T1000 (cell line): ENCODE measurements at regions not wholly inside any gene's neighbourhood (a gene's known extent, or its start where the extent isn't known, plus 50 kb on each side); places are given as distances from the start of the nearest gene placed in this dataset.
"Not testable (repeated sequence)": the region's sequence is repeated elsewhere in the genome, so short reads cannot be mapped to it uniquely, and the experiment has no call there.

Experiments
- DNase-seq: peaks from one replicate; lab custom pipeline; 2025; ENCODE audit warnings: mixed read lengths; lab: John Stamatoyannopoulos, UW

DNA sequence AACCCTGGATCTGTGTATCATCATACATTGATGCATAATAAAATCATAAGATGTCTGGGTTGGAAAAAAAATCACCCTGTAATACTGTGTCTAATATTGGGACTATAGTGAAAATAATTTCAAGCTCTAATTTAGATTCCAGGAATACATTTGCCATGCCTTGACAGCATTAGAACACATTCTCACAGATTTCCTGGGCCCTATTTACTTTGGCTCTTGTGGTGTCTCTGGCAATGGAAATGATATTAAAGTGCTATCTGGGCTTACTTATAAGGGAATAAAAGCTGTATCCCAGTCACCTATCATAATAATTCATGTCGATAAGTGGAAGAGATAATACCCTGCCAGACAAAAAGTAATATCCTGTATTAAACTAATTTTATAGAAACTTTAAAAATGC, 472.0 kb downstream of the ZPLD1 start:
- no peak for DNase-seq

GRCh38 chr3:102909904-102910303, 475.1 kb downstream of the ZPLD1 start:
- no peak for DNase-seq

DNA sequence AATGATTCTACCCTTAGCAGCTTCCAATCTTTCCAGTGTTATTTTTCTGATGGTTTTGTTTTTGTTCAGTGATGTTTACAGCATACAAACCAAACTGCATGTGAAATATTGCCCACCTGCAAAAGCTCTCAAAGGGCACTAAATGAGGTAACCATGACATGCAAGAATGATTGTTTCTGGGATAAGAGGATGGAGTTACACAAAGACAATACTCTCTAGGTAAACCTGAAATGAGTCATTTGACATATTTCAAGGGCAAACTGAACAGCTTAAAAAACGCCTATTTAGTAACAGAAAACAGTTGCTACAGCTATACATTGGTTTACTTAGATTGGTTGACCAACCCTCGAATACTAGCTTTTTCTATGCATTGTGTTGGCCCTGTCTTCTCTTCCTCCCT, 481.7 kb downstream of the ZPLD1 start:
- DNase-seq = no peak

DNA sequence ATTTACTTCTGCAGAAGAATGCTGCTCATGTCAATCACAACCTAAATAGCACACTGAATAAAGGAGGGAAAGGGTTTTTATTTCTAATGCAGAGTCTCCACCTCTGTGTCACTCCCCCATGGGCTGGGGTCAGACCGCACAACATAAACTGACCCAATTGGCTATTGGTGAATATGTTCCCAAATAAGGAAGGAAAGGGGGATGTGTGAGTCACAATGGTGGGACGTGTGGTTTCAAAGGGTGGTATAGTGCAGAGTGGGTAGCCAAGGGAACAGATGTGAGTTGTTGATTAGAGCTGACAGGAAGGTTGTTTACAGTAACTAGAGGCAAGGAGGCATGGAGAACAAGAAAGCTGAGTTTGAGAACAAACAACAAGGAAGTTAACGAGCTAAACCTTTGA, 491.8 kb downstream of the ZPLD1 start:
- no peak for DNase-seq

DNA sequence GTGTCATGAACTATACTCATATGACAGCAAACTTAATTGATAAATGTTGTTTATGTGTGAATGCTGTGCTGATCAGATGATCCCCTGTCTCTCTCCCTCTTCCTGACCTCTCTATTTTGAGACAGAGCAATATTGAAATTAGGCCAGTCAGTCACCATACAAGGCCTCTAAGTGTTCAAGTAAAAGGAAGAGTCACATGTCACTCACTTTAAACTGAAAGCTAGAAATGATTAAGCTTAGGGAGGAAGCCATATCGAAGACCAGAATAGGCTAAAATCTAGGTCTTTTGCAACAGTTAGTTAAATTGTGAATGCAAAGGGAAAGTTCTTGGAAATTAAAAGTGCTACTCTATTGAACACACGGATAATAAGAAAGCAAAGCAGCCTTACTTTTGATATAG, 498.6 kb downstream of the ZPLD1 start:
- no peak for DNase-seq

DNA sequence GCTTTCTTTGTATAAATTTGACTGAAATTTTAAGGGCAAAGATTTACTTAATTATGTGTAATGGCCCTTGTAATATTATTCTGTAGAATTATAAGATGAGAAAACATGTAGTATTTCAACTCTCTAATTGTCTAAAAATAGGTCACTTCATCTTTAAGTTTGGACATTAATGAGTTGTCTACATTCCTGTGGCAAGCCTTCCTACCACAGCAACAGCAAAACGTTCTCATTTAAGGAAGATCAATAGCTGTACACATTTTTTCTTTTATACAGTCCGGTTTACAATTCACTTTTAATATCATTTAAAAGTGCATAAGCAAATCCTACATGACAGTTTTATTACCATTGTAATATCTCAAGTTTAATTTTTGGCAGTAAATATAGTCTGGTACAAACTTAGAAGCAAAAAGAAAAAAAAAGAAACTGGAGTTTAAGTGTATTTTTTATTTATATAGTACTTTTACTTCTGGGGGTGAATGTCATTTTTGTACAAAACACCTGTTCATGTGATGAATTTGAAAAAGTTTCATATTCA, 501.8 kb downstream of the ZPLD1 start:
- DNase-seq = no peak

DNA sequence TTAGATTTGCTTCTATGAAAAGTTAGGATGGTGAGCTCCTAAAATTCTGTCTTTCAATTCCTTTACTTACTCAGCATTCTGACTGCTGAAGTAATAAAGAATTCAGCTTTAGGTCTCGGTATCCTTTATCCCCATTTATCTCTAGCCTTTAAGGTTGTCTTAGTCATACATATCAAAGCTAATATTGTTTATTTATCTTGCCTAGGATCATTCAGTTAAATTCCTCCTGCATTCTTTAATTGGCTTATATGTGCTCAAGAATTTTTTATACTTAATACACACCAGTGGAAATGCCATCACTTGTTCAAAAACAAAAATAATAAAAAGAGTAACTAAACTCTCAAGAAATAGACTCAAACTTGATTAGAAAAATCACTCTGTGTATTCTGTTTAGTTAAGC, 507.0 kb downstream of the ZPLD1 start:
- DNase-seq = no peak

DNA sequence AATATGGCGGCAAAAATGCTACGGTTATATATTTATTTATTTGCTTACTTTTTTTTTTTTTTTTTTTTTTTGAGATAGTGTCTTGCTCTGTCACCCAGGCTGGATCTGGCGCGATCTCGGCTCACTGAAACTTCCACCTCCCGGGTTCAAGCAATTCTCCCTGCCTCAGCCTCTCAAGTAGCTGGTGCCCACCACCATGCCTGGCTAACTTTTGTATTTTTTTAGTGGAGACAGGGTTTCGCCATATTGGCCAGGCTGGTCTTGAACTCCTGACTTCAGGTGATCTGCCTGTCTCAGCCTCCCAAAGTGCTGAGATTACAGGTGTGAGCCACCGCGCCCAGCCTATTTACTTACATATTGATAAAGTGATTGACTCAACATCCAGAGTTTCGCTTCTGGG, 511.6 kb downstream of the ZPLD1 start:
- not testable (repeated sequence) for DNase-seq

GRCh38 chr3:102972350-102972749, 537.5 kb downstream of the ZPLD1 start:
- DNase-seq = no peak

- no peak for DNase-seq
Measured at GRCh38 chr3:102974333-102974732, 539.5 kb downstream of the ZPLD1 start.

DNA sequence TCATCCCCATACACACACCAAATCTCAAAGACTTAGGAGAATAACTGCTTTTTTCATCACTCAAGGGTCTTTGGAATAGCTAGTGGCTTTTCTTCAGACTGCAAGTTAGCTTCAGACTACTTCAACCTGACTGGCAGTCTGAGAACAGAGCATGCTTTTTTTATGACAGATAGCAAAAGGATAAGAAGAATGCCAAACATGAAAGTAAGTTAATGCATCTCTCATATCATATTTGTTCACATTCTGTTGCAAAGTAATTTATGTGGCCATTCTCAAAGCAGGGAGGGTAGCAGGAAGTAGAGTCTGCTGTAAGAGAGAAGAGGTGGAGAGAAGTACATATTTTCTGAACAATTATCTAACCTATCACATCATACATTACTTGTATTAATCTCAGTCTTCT, 544.4 kb downstream of the ZPLD1 start:
- DNase-seq = no peak

GRCh38 chr3:102979682-102980354, 545.0 kb downstream of the ZPLD1 start:
- peak; percentile 84 for DNase-seq

GRCh38 chr3:102980355-102980696, 545.5 kb downstream of the ZPLD1 start:
- no peak for DNase-seq

- DNase-seq = no peak
Measured at GRCh38 chr3:103002425-103003176, 567.8 kb downstream of the ZPLD1 start.

- no peak for DNase-seq
Measured at GRCh38 chr3:103006526-103007183, 571.8 kb downstream of the ZPLD1 start.

GRCh38 chr3:103009609-103010008, 574.8 kb downstream of the ZPLD1 start:
- no peak for DNase-seq

GRCh38 chr3:103025880-103026279, 591.1 kb downstream of the ZPLD1 start:
- no peak for DNase-seq

DNA sequence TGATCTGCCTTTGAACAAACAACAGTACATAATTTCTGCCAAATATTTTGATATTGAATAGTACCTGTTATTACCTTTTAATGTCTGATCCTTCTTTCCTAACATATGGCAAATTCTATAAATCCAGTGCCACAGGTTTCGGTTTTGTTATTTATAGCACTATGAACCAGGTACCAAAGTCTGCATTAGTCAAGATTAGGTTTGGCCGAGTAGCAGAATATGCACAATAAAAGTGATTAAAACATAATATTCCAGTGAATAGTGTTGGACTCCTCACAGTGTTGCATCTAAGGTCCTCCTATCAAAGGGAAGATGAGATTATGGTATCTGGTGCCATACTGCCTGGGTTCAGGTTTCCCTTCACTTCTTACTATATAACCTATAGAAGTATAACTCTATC, 599.0 kb downstream of the ZPLD1 start:
- DNase-seq = no peak

DNA sequence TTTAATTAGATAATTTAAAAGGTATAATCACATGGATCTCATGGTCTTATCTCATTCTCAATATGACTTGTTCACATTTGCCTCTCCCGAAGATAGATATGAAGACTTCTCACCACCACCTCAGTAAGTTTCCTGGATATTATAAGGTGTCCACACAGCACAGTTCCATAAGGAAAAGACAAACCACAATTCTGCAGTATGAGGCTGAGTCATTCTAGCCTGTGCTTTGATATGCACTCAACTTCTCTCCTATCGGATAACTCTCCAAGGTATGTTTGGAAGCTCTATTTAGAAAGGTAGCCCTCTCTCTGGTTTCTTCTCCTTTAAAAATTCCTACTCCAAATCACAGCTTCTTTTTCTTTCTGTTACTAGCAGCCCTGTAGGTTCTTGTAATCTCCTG, 612.8 kb downstream of the ZPLD1 start:
- DNase-seq = no peak

- DNase-seq = no peak
Measured at GRCh38 chr3:103048068-103048722, 613.4 kb downstream of the ZPLD1 start.

DNA sequence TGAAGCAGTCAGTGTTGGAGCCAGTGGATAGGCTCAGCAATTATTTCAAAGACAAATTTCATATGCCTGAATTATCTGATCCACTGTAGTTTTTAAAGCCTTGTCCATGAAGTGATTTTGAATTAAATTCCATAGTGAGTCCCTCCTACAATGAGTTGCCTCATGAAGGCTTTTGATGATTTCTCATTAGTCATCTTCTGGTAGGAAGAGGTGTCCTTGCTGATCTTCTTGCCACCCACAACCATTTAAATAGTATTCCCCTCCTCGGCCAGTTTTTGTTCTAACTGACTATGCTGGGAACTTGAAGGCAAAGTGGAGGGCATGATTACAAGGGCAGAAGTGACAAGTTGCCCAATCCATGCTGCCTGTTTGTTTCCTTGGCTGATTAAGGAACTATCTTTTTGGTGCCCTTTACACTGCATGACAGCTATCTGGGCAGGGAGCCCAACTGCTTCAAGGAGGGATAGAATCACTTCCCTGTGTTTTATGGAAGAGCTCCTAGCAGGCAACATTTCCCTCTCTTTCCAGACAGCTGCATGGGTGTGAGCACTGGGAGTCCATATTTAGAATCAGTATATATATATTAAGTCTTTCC, 617.5 kb downstream of the ZPLD1 start:
- DNase-seq = no peak

GRCh38 chr3:103055021-103055520, 620.3 kb downstream of the ZPLD1 start:
- no peak for DNase-seq
